ENCODE measurements at regions not wholly inside any gene's neighbourhood (a gene's known extent, or its start where the extent isn't known, plus 50 kb on each side); places are given as distances from the start of the nearest gene placed in this dataset.

DNA sequence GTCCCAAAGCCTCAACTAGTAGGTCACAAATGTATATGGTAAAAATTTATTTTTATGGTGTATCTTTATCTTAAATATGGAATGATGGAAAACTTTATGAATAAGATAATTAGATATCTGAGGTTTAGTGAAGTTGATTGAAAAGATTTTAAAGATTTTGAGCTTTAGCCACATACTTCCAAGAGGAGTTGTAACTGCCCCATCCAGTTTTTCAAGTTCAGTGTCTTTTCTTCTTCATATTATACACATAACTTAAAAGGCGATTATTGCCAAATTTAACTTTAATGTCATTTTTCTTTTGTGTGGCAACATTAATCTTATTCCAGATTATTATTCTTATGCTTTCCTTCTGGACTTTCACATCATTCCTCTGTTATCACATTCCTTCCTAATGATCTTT is 266.4 kb downstream of the TINAG start:
- no peak for DNase-seq

DNA sequence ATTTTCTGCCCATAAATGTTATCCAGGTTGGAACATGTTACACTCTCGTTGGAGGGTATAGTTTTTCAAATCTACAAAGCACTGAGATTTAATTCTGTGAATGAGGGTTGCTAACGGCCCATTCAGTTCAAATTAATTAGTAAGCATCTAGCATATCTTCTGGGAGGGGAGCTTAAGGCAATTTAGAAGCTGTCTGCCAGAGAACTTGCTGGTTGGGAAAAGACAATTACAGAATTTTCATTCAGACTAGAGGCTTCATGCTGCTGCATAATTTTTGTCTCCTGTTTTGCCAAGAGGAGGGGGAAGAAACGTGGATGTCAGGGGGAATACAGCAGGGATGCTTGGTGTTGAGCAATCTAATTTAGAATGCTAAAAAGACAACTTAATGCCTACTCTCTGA is 268.3 kb upstream of the FAM83B start:
- DNase-seq, result no peak

GRCh38 chr6:54579011-54579410 is 267.6 kb upstream of the FAM83B start:
- no peak for DNase-seq

DNA sequence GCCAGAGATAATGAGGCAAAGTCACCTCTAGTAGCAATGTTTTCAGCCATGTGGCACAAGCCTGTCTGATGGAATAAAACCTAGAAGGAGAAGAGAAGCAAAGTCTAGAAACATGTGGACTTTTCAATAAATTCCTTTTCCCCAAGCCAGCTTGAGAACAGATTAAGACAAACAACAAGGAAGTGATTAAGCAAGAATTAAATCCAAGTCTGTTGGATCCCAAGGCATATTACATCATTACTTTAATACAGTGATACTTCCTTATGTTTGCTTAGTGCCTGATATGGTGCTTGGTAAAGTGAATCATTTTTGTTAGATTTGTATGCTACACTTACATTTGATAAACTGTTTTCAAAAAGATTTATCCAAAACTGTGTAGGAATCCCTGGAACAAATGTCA is 260.3 kb upstream of the FAM83B start:
- no peak for DNase-seq

GRCh38 chr6:54587277-54587676 is 259.3 kb upstream of the FAM83B start:
- DNase-seq, result no peak

DNA sequence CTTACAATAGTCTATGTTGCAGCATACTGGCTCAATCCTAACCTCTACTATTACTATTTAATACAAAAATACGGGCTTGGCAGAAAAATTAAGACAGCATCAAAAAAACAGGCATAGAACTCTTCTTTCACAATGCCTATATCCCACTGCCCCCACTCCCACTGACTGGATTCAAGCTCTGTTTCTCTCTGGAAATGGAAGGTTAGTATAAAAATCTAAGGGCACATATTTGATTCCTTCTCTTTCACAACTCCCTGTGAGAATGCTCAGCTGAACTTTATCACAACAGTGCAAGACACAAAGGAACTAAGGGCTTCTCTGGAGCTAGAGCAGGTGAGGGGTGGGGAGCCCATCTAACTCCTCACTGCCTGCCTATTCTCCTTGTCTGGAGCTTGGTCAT is 258.4 kb upstream of the FAM83B start:
- no peak for DNase-seq

GRCh38 chr6:54595844-54596243 is 250.7 kb upstream of the FAM83B start:
- DNase-seq, result no peak

GRCh38 chr6:54598787-54599313 is 247.7 kb upstream of the FAM83B start:
- no peak for DNase-seq

DNA sequence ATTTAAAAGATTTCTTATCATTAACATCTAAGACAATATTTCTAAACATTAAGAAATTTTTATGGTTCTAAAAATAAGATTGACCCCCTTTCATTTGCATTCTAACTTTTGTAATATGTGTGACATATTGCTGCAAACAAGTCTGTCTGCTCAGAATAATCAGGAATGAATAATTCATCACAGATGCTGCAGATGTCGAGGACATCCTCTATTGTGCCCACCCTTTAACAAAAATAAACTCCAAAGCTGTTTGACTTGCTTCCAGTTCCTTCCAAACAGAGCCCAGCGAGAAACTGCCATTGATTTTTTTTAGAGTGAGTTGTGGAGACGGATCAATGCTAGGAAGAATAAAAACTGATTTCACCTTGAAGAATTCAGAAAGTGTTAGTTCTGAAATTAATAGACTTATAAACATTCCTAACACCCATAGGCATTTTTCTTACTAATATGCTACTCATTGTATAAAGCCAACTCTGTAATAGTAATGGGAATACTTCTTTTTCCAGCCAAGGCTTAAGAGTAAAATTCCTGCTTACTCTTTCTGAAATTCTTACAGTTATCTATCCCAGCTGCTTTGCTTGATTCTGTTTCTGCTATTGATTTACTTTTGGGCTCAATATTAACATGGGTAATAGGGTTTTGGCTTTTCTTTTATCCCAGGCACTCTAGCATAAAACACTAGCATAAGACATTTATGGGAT is 244.8 kb upstream of the FAM83B start:
- no peak for DNase-seq

GRCh38 chr6:54602591-54602990 is 244.0 kb upstream of the FAM83B start:
- no peak for DNase-seq

DNA sequence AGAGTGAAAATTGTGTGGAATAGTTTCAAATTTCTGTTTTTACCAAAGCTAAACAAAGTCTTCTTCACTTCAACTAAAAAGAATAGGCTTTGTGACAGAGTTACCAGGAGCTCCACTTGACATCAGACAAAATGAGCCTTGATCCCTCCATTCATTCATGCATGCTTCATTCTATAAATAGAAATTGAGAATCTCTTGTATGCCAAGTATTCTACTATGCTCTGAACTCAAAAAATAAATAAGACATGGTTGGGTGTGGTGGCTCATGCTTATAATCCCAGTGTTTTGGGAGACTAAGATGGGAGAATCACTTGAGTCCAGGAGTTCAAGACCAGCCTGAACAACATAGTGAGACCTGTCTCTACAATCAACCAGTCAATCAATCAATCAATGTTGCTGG is 236.6 kb upstream of the FAM83B start:
- DNase-seq, result no peak

GRCh38 chr6:54613596-54613995 is 233.0 kb upstream of the FAM83B start:
- DNase-seq, result no peak

- no peak for DNase-seq
Measured at GRCh38 chr6:54614499-54615195, 231.9 kb upstream of the FAM83B start.

DNA sequence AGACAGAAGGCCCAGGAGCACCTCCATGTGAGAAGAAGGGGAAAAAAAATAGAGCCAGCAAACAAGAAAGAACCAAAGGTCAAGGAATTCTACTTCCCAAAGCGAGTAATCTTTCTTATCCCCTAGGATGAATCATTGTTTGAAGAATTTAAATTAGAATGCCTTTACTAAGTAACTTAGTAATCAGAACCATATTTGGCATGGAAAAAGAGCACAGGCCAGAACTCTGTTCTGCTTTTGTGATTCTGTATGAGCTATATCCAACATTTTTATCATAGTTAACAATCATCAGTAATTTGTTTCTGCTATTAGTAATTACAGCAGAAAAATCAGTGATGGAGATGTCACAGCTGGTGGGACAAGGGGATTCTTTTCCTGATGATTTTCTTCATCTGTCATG is 228.8 kb upstream of the FAM83B start:
- DNase-seq, result no peak

DNA sequence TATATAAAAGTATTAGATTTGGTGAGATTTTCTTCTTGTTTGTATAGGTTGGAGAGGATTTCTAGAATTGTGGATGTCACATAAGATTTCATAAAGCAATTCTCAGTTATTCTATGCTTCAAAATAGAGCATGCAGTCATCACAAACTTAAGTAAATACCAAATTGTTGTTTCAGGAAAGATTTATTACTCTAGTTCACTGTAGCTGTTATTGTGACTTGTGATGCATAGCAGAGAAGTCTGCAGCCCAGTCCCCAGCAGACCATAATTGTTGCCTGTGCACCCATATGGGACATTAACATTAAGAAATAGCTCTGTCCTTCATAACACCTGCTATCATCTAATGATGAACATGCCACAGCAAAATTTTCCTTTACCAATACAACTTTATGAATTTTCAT is 228.0 kb upstream of the FAM83B start:
- no peak for DNase-seq

- no peak for DNase-seq
Measured at GRCh38 chr6:54619102-54619501, 227.5 kb upstream of the FAM83B start.

- no peak for DNase-seq
Measured at GRCh38 chr6:54621285-54621684, 225.3 kb upstream of the FAM83B start.

DNA sequence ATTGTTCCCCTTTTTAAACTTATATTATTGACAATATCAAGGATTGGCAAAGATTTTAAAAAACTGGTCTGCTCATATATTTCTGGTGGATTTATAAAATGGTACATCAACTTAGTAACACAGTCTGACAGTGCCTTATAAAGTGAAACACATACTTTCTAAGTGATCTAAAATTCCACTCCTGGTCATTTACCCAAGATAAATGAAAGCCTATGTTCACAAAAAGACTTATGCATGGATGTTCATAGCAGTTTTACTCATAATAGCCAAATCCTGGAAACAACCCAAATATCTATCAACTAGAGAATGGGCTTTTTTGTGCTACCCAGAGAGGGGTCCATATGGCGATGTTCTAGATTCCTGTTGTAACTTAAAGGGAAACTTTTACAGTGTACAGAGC is 222.4 kb upstream of the FAM83B start:
- DNase-seq, result no peak

GRCh38 chr6:54624779-54625178 is 221.8 kb upstream of the FAM83B start:
- no peak for DNase-seq

- DNase-seq, result no peak
Measured at GRCh38 chr6:54629131-54629530, 217.4 kb upstream of the FAM83B start.

- DNase-seq, result no peak
Measured at GRCh38 chr6:54632984-54633565, 213.5 kb upstream of the FAM83B start.

GRCh38 chr6:54633601-54634000 is 213.0 kb upstream of the FAM83B start:
- DNase-seq, result no peak

DNA sequence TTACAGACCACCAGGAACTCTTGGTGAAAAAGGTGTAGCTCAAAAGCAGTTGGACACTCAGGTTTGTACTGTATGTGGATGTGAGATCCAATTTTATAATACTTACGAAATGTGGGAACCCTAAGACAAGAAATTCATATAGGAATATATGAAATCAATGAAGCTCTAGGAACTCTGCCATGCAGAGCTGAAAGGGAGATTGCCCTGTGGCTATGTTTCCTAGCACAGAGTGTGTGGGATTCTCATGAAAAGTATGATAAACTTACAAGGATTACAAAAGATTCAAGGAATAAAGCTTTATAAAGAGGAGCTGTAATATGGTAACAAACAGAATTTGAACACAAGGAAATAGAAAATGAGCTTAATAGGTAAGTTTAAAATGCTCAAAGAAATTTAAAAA is 205.7 kb upstream of the FAM83B start:
- no peak for DNase-seq

All from CD4-positive, alpha-beta T cell treated with Interleukin-4 for 1 hour (primary cell).